ENCODE measurements at regions not wholly inside any gene's neighbourhood (a gene's known extent, or its start where the extent isn't known, plus 50 kb on each side); places are given as distances from the start of the nearest gene placed in this dataset.
"Not testable (repeated sequence)": the region's sequence is repeated elsewhere in the genome, so short reads cannot be mapped to it uniquely, and the experiment has no call there.

- no peaks in the 10 kb centered on the region for H3K4me1 ChIP-seq (ENCODE audit: low read depth)
- H3K27me3 ChIP-seq, result peaks cover under 1% of the 10 kb centered on the region
- H3K4me3 ChIP-seq, result no peak overlapping the region
- H3K9me3 ChIP-seq (ENCODE audit: low read depth), result no peaks in the 10 kb centered on the region
- DNase-seq (ENCODE audit: low read depth in 1 of 2, low spot score in 1 of 2), result no peak
- no peak for TF ChIP-seq CTCF (IDR thresholded peaks at IDR 0.05; ENCODE audit: low read depth, low read length)
- no peaks in the 10 kb centered on the region for H3K36me3 ChIP-seq
- H3K27ac ChIP-seq, result no peak overlapping the region
Measured at GRCh38 chr1:148373192-148373925, 109.7 kb downstream of the PPIAL4G start.

GRCh38 chr1:148372731-148373130 is 110.4 kb downstream of the PPIAL4G start:
- Histone ChIP-seq H3K36me3 (no peaks in the 10 kb centered on the region), H3K9me3 (ENCODE audit: low read depth) (no peaks in the 10 kb centered on the region), H3K4me3 (no peak overlapping the region), H3K27me3 (no peaks in the 10 kb centered on the region), H3K27ac (no peak overlapping the region), H3K4me1 (ENCODE audit: low read depth) (no peaks in the 10 kb centered on the region)
- TF ChIP-seq CTCF (IDR thresholded peaks at IDR 0.05; ENCODE audit: low read depth, low read length), result no peak
- DNase-seq (ENCODE audit: low read depth in 1 of 2, low spot score in 1 of 2), result no peak

GRCh38 chr1:148372051-148372726 is 110.9 kb downstream of the PPIAL4G start:
- peak in 1 of 2 donors; percentile 51 for DNase-seq (ENCODE audit: low read depth in 1 of 2, low spot score in 1 of 2)

GRCh38 chr1:148371551-148371994 is 111.5 kb downstream of the PPIAL4G start:
- not testable (repeated sequence) for H3K27ac ChIP-seq; H3K9me3 ChIP-seq (ENCODE audit: low read depth); H3K36me3 ChIP-seq; H3K4me3 ChIP-seq; H3K4me1 ChIP-seq (ENCODE audit: low read depth); H3K27me3 ChIP-seq
- DNase-seq (ENCODE audit: low read depth in 1 of 2, low spot score in 1 of 2), result peak; percentile 70 to 74
- peak; percentile 69 for TF ChIP-seq CTCF (IDR thresholded peaks at IDR 0.05; ENCODE audit: low read depth, low read length)

More at GRCh38 chr1:148372051-148372726, 110.9 kb downstream of the PPIAL4G start:
- H3K4me3 ChIP-seq; H3K27me3 ChIP-seq; H3K4me1 ChIP-seq (ENCODE audit: low read depth); H3K9me3 ChIP-seq (ENCODE audit: low read depth); H3K27ac ChIP-seq; H3K36me3 ChIP-seq: not testable (repeated sequence)

- H3K27me3 ChIP-seq; H3K9me3 ChIP-seq (ENCODE audit: low read depth); DNase-seq (ENCODE audit: low read depth in 1 of 2, low spot score in 1 of 2); H3K27ac ChIP-seq; H3K4me1 ChIP-seq (ENCODE audit: low read depth); H3K4me3 ChIP-seq; H3K36me3 ChIP-seq: not testable (repeated sequence)
Measured at GRCh38 chr1:148370661-148371060, 112.4 kb downstream of the PPIAL4G start.

GRCh38 chr1:148367596-148367995 is 115.5 kb downstream of the PPIAL4G start:
- H3K9me3 ChIP-seq (ENCODE audit: low read depth), result no peaks in the 10 kb centered on the region
- no peak for TF ChIP-seq CTCF (IDR thresholded peaks at IDR 0.05; ENCODE audit: low read depth, low read length)
- no peak for DNase-seq (ENCODE audit: low read depth in 1 of 2, low spot score in 1 of 2)
- H3K4me3 ChIP-seq, result no peak overlapping the region
- no peak overlapping the region for H3K27ac ChIP-seq
- peaks cover 12% of the 10 kb centered on the region for H3K27me3 ChIP-seq
- no peaks in the 10 kb centered on the region for H3K4me1 ChIP-seq (ENCODE audit: low read depth)
- H3K36me3 ChIP-seq, result no peaks in the 10 kb centered on the region

GRCh38 chr1:148366136-148366753 is 116.9 kb downstream of the PPIAL4G start:
- H3K4me1 ChIP-seq (ENCODE audit: low read depth); H3K36me3 ChIP-seq; H3K4me3 ChIP-seq; H3K9me3 ChIP-seq (ENCODE audit: low read depth); H3K27ac ChIP-seq; DNase-seq (ENCODE audit: low read depth in 1 of 2, low spot score in 1 of 2): not testable (repeated sequence)
- H3K27me3 ChIP-seq, result peaks cover 25% of the 10 kb centered on the region

- not testable (repeated sequence) for DNase-seq (ENCODE audit: low read depth in 1 of 2, low spot score in 1 of 2); H3K4me3 ChIP-seq; H3K4me1 ChIP-seq (ENCODE audit: low read depth); H3K9me3 ChIP-seq (ENCODE audit: low read depth); H3K27ac ChIP-seq; H3K36me3 ChIP-seq
- peaks cover 36% of the 10 kb centered on the region for H3K27me3 ChIP-seq
Measured at GRCh38 chr1:148365151-148365550, 118.0 kb downstream of the PPIAL4G start.

- H3K27ac ChIP-seq; H3K36me3 ChIP-seq; DNase-seq (ENCODE audit: low read depth in 1 of 2, low spot score in 1 of 2); H3K4me1 ChIP-seq (ENCODE audit: low read depth); H3K9me3 ChIP-seq (ENCODE audit: low read depth); H3K4me3 ChIP-seq: not testable (repeated sequence)
- H3K27me3 ChIP-seq, result peaks cover 44% of the 10 kb centered on the region
Measured at GRCh38 chr1:148363979-148364378, 119.1 kb downstream of the PPIAL4G start.
